Lung (tissue), 11 donors: ENCODE measurements at regions not wholly inside any gene's neighbourhood (a gene's known extent, or its start where the extent isn't known, plus 50 kb on each side); places are given as distances from the start of the nearest gene placed in this dataset.

ENCODE experiments used
- ATAC-seq: fragments of 200-7000 bp; cut with Tn5 transposase; one replicate; pipeline ENCODE4 v1.9.1; 2020; ENCODE audit warnings: moderate number of reproducible peaks; ENCODE audit not compliant: insufficient read depth, low FRiP score
- DNase-seq, 3 donors: peaks; one replicate each; pipeline ENCODE4 v3.0.0-alpha.2; 2013 to 2017
- H3K27ac ChIP-seq, 2 donors: one replicate each; pipeline ENCODE4 v1.5.1; 2013; ENCODE audit warnings: mild to moderate bottlenecking in 2 of 2, moderate library complexity in 2 of 2, control low read depth in 1 of 2, inconsistent platforms in 1 of 2, low read depth in 1 of 2, low read length in 1 of 2
- H3K27me3 ChIP-seq, 3 donors: one replicate each; pipeline ENCODE4 v1.5.1; 2013; ENCODE audit warnings: low read length in 2 of 3; ENCODE audit not compliant: control insufficient read depth in 3 of 3, insufficient read depth in 3 of 3
- H3K36me3 ChIP-seq, 4 donors: one replicate each; pipeline ENCODE4 v1.5.1; 2013; ENCODE audit warnings: low read length in 4 of 4, mild to moderate bottlenecking in 1 of 4, moderate library complexity in 1 of 4; ENCODE audit not compliant: control insufficient read depth in 4 of 4, insufficient read depth in 4 of 4
- H3K4me1 ChIP-seq, 5 donors: one replicate each; pipeline ENCODE4 v1.5.1; 2013; ENCODE audit warnings: low read length in 5 of 5, mild to moderate bottlenecking in 2 of 5, moderate library complexity in 1 of 5; ENCODE audit not compliant: control insufficient read depth in 5 of 5, insufficient read depth in 5 of 5
- H3K4me3 ChIP-seq: one replicate; pipeline ENCODE4 v1.5.1; 2013; ENCODE audit warnings: mild to moderate bottlenecking, control low read depth, moderate library complexity
- H3K9ac ChIP-seq, 2 donors: one replicate each; pipeline ENCODE4 v1.5.1; 2013; ENCODE audit warnings: low read length in 2 of 2, control low read depth in 1 of 2; ENCODE audit not compliant: insufficient read depth in 1 of 2
- H3K9me3 ChIP-seq, 4 donors: one replicate each; pipeline ENCODE4 v1.5.1; 2013; ENCODE audit warnings: low read length in 3 of 4, mild to moderate bottlenecking in 1 of 4, moderate library complexity in 1 of 4; ENCODE audit not compliant: control insufficient read depth in 4 of 4, insufficient read depth in 3 of 4
- WGBS, 2 donors: extraction: QIAGEN DNeasy Blood & Tissue Kit; methylation state at CpG; one replicate each; pipeline ENCODE4 v1.1.7; 2013; 5-methylcytosine and 5-hydroxymethylcytosine counted together
- TF ChIP-seq, protein P1 (sequence below): IDR thresholded peaks from 2 replicates; pipeline ENCODE4 v1.5.1; 2012; ENCODE audit warnings: mild to moderate bottlenecking; ENCODE audit errors: control extremely low read depth, extremely low read depth
- donor health status: control.
- donor health status: control.
- donor health status: Bipolar disorder and iron deficiency.
- donor health status: healthy.
- donor health status: DM: yes; HTN: yes; CAD: no.

GRCh38 chr11:134665188-134665535, 253.1 kb upstream of the B3GAT1 start:
- no peaks in the 10 kb centered on the region for H3K36me3 ChIP-seq
- 75 to 81% methylated on average over 12 of the region's 12 CpGs for WGBS, 2 donors
- no peaks in the 10 kb centered on the region for H3K4me1 ChIP-seq
- DNase-seq (no peak), ATAC-seq (no peak)
- no peak overlapping the region for H3K9ac ChIP-seq
- H3K4me3 ChIP-seq: no peak overlapping the region
- TF ChIP-seq, protein P1, sequence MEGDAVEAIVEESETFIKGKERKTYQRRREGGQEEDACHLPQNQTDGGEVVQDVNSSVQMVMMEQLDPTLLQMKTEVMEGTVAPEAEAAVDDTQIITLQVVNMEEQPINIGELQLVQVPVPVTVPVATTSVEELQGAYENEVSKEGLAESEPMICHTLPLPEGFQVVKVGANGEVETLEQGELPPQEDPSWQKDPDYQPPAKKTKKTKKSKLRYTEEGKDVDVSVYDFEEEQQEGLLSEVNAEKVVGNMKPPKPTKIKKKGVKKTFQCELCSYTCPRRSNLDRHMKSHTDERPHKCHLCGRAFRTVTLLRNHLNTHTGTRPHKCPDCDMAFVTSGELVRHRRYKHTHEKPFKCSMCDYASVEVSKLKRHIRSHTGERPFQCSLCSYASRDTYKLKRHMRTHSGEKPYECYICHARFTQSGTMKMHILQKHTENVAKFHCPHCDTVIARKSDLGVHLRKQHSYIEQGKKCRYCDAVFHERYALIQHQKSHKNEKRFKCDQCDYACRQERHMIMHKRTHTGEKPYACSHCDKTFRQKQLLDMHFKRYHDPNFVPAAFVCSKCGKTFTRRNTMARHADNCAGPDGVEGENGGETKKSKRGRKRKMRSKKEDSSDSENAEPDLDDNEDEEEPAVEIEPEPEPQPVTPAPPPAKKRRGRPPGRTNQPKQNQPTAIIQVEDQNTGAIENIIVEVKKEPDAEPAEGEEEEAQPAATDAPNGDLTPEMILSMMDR: no peak
- peaks cover 0 to 18% (median 0%) of the 10 kb centered on the region in 4 donors for H3K9me3 ChIP-seq
- H3K27me3 ChIP-seq: peaks cover 0 to 4% (median 0%) of the 10 kb centered on the region in 3 donors
- no peak overlapping the region for H3K27ac ChIP-seq

DNA sequence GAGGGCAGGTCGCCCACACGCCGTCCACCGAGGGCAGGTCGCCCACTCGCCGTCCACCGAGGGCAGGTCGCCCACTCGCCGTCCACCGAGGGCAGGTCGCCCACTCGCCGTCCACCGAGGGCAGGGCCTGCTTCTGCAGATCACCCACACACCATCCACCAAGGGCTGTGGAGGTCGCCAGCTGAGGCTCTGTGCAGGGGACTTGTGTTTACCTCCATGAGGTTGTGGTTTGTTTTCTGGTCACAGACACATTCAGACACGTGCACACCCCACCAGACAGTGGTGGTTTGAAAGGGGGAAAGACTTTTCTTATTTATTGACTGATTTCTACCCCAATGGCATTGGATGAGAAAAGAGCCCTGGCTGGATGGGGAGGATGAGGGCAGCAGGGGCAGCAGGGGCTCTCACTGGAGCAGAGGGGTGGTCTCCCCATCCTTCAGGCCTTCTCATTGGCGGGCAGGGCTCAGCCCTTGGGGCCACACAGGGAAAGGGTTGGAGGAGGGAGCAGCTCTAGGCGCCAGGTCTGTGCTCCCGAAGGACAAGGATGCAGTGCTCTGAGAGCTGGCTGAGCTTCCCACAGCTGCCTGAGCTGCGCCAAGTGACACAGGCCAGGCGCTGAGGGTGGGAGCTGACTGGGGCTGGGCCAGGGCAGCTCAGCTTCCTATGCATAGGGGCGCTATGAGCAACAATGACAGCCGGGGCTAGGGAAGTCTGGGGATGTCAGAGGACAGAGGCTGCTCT, 252.6 kb upstream of the B3GAT1 start:
- peaks cover 0 to 16% (median 0%) of the 10 kb centered on the region in 4 donors for H3K9me3 ChIP-seq
- TF ChIP-seq, protein P1: no peak
- no peak for DNase-seq
- H3K4me3 ChIP-seq: no peak overlapping the region
- H3K36me3 ChIP-seq: no peaks in the 10 kb centered on the region
- no peak overlapping the region for H3K27ac ChIP-seq
- WGBS, 2 donors: 83 to 86% methylated on average over 25 of the region's 25 CpGs
- no peak for ATAC-seq
- no peaks in the 10 kb centered on the region for H3K4me1 ChIP-seq
- H3K27me3 ChIP-seq: peaks cover 0 to 4% (median 0%) of the 10 kb centered on the region in 3 donors
- H3K9ac ChIP-seq: no peak overlapping the region

DNA sequence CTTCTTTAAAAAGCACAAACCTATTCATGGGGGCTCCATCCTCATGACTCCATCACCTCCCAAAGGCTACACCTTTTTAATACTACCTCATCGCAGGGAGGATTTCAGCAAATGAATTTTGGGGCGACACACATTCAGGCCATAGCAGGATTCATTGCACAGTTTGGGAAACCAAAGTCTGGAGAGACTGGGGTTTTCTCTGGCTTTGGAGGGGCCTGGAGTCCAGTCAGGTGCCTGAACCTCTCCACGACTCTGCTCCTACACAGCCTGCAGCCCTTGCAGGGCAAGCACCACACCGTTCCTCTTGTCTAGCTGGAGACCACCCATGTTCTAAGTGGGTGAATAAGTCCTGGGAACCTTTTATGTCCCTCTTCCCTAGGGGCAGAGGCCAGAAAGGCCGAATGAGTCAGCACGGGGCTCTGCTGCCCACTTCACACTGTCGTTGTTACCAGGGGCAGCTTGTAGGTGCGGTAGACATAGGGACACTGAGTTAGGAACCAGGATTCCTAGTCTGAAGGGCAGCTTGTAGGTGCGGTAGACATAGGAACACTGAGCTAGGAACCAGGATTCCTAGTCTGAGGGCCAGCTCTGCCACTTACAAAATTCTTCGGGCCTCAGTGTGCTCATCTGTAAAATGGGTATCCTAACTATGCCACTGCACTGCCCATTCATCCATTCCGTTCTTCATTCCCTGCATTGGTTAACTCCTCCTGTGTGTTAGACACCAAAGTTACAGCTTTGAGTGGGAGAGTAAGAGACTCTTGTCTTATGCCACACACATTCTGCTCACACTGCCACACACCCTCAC, 251.7 kb upstream of the B3GAT1 start:
- 83 to 91% methylated on average over 11 of the region's 11 CpGs for WGBS, 2 donors
- DNase-seq: no peak

More for the DNA sequence above, 251.7 kb upstream of the B3GAT1 start:
- Histone ChIP-seq H3K36me3 (no peaks in the 10 kb centered on the region), H3K9ac (no peak overlapping the region), H3K4me1 (no peaks in the 10 kb centered on the region), H3K27me3 (peaks cover 0 to 4% (median 0%) of the 10 kb centered on the region in 3 donors), H3K4me3 (no peak overlapping the region), H3K9me3 (peaks cover 0 to 14% (median 0%) of the 10 kb centered on the region in 4 donors), H3K27ac (no peak overlapping the region)
- TF ChIP-seq, protein P1: no peak
- ATAC-seq: no peak
